Transverse colon (tissue), 4 donors: ENCODE measurements at regions not wholly inside any gene's neighbourhood (a gene's known extent, or its start where the extent isn't known, plus 50 kb on each side); places are given as distances from the start of the nearest gene placed in this dataset.

Experiments
- CTCF ChIP-seq, 5 experiments: fragments of 200-600 bp in 3 of 5; fragments of 450-650 bp in 2 of 5; sonication (generic) in 3 of 5; IDR thresholded peaks; 1 replicate in 2 of 5; 2 replicates in 3 of 5; pipeline ENCODE4 v1.5.1; 2016 to 2017; ENCODE audit warnings: antibody characterized with exemption in 5 of 5, inconsistent platforms in 3 of 5, mild to moderate bottlenecking in 2 of 5, moderate library complexity in 1 of 5
- EP300 ChIP-seq: sonication (generic); formaldehyde crosslinking; IDR thresholded peaks from one replicate; pipeline ENCODE4 v1.6.1; 2017; ENCODE audit warnings: antibody characterized with exemption, low read depth
- POLR2AphosphoS5 ChIP-seq, 3 donors: sonication (generic); formaldehyde crosslinking; IDR thresholded peaks; one replicate each; pipeline ENCODE4 v1.6.1; 2016; ENCODE audit warnings: antibody characterized with exemption in 3 of 3

GRCh38 chr14:80427101-80427500 is 215.8 kb upstream of the DIO2 start:
- TF ChIP-seq CTCF (IDR thresholded peaks at IDR 0.05), result no peak
- TF ChIP-seq EP300, result no peak
- TF ChIP-seq POLR2AphosphoS5 (IDR thresholded peaks at IDR 0.05), result no peak
